ENCODE measurements at regions not wholly inside any gene's neighbourhood (a gene's known extent, or its start where the extent isn't known, plus 50 kb on each side); places are given as distances from the start of the nearest gene placed in this dataset.
"Not testable (repeated sequence)": the region's sequence is repeated elsewhere in the genome, so short reads cannot be mapped to it uniquely, and the experiment has no call there.

GRCh38 chr15:95138604-95139270 is 907.4 kb downstream of the MCTP2 start:
- DNase-seq (ENCODE audit: low read depth), result no peak

DNA sequence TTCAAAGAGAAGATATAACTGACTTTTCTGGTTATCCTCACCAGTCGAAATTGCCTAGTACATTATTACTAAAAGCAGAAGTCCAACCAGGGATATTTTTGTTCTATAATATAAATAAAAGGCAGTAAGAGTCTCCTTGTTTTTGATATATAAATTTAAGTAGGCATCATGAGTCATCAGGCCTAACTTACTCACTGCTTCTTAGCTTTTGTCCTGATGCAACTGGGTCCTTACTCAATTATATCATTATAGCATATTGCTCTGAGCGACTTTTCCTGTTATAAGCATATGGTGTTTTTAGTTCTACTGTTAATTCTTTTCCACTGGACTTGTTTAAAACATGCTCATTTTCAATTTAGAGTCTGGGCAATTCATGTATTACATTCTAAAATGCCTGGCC is 910.1 kb downstream of the MCTP2 start:
- DNase-seq (ENCODE audit: low read depth), result no peak

DNA sequence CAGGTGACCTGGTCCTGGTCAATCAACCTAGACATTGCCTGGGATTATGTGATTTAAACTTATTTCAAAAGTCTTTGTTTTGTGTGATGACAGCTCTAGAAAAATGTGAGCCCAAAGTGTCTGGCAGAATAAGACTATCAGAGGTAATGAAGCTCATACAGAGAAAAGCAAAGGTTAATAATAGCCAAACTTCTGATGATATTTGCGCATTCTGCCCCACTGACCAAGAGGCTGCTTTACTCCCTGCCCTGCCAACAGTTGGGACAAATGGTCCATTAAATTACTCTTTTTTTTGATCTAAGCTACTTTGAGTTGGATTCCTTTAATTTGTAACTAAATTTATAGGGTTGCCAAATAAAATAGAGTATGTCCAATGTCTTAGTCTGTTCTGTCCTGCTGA is 911.2 kb downstream of the MCTP2 start:
- no peak for DNase-seq (ENCODE audit: low read depth)

DNA sequence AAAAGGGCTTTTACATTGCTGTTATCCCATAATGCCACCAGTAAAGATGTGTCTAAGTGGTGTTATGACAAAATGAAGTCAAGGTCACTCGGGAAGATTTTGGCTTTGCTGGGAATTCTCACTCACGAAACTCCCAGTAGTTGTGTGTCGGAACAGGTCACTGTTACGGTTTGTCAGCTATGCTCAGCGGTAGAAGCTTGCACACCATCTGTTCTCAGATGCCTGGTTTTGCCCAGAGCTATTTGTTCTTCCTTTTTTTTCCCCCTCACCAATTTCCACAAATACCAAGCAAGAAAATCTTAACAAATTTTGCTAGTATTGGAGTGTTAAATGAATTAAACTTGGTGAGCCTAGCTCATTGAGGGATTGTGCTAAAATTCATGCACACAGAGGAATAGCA is 915.1 kb downstream of the MCTP2 start:
- DNase-seq (ENCODE audit: low read depth), result no peak

GRCh38 chr15:95148183-95148582 is 916.8 kb downstream of the MCTP2 start:
- DNase-seq (ENCODE audit: low read depth), result no peak

DNA sequence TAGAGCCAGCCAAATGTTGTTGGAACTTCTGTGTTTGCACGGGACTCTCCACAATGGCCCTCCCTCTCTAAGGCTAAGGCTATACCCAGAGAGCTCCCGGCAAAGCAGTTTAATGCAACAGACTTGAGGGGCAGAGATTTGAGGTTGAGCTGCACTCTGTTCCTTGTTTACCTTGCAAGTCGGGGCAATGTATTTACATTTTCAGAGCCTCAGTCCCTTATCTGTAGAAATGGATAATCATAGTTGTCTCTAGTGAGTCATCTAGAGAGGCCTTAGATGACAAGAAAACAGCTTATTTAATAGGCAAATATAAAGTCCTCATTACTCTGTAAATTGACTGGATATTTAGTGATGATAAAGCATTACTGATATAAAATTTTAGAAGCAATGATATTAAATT is 917.7 kb downstream of the MCTP2 start:
- DNase-seq (ENCODE audit: low read depth), result no peak

DNA sequence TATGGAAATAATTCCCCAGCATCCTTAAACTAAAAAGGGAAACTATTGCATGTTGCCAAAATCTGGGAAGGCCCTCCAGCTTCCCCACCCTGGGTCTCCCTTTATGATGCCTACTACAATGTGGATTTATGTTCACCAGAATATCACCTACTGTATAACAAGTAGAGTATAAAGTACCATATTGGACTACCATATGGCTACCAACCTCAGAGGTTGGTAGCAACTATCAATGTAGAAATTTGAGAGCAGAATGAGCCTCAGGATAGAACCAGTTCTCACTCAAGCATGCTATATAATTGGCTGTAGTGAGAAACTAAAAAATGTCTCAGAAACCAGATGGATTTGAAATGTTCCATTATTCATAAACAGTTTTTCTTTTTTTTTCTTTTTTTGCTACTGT is 918.4 kb downstream of the MCTP2 start:
- no peak for DNase-seq (ENCODE audit: low read depth)

DNA sequence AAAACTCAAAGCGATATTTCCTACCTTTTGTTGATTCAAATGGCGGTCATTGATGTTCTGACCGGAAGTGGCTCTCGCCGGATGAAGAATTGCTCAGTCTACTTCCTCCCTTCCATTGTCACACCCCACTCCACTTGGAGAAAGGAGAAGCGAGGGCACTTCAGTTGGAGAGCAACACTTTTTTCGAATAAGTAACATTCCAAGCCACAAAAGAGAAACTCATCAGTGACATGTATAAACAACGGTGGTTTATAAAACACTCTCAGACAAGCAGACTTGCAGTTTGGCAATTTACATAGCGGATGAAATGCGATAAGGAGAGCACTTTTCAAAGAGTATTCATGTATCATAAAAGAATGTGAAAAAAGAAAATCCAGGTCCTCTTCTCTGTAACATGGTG is 919.1 kb downstream of the MCTP2 start:
- DNase-seq (ENCODE audit: low read depth), result no peak

DNA sequence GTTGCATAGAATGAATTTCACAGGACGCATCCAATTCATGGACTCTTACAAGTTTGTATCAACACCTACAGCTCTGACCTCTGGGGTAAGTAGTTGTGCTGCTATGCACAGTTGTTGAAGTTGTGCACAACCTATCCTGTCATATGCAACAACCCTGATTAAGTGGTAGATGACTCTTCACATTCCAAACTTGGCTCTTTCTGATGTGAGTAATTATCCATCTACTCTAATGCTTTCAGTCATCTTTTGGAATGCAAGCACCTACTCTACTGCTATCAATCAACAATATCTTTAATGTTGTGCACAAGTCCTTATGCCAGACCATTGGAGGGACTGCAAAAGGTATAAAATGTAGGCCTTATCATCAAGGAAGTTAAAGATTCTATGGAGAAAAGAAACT is 921.4 kb downstream of the MCTP2 start:
- no peak for DNase-seq (ENCODE audit: low read depth)

GRCh38 chr15:95153201-95153600 is 921.8 kb downstream of the MCTP2 start:
- DNase-seq (ENCODE audit: low read depth), result not testable (repeated sequence)

DNA sequence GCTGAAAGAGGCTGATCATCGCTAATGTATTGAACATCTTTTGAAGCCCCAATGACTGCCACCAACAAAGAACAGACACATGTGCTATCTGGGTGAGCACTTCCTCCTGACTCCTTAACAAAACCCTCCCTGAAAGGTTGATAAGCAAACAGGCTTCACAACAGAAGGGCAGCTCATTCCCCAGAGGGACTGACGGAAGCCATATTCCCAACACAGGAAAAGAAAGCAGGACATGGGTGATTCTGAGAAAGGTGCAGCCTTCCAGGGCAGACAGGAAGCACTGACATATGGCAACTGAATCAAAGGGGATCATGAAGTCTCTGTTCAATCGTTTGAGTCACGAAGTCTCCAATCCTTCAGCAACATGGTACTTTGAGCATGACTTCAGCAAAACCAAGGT is 929.0 kb downstream of the MCTP2 start:
- DNase-seq (ENCODE audit: low read depth), result no peak

- peak; percentile 31 for DNase-seq (ENCODE audit: low read depth)
Observed at GRCh38 chr15:95162069-95162468, 930.7 kb downstream of the MCTP2 start.

GRCh38 chr15:95162531-95162930 is 931.2 kb downstream of the MCTP2 start:
- DNase-seq (ENCODE audit: low read depth), result no peak

DNA sequence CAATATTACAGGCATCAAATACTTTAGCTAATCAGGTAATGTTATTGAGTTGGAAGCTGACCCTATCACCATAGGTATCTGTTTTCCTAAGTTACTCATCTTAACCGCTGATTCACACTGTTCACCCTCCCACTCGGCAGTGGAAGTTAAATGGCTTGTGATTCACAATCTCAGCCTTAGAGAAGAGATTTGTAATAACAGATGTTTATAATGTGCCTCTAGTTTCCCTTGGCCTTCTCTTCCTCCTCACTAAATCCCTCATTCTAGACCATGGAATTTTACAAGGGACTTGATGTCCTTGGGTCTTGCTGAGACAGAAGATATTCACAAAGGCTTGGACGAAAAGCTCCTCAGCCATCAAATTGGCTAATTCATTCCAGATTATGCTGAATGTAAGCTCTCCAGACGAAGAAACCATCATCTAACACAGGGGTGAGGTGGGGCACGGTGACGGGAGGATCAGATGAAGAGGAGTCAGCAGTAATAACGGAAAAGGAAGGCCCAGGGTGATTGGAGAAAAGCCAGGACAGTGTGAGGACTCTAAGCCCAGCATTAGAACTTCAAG is 931.7 kb downstream of the MCTP2 start:
- peak; percentile 77 for DNase-seq (ENCODE audit: low read depth)

- no peak for DNase-seq (ENCODE audit: low read depth)
Observed at GRCh38 chr15:95168152-95168551, 936.8 kb downstream of the MCTP2 start.

- no peak for DNase-seq (ENCODE audit: low read depth)
Observed at GRCh38 chr15:95168951-95169431, 937.6 kb downstream of the MCTP2 start.

DNA sequence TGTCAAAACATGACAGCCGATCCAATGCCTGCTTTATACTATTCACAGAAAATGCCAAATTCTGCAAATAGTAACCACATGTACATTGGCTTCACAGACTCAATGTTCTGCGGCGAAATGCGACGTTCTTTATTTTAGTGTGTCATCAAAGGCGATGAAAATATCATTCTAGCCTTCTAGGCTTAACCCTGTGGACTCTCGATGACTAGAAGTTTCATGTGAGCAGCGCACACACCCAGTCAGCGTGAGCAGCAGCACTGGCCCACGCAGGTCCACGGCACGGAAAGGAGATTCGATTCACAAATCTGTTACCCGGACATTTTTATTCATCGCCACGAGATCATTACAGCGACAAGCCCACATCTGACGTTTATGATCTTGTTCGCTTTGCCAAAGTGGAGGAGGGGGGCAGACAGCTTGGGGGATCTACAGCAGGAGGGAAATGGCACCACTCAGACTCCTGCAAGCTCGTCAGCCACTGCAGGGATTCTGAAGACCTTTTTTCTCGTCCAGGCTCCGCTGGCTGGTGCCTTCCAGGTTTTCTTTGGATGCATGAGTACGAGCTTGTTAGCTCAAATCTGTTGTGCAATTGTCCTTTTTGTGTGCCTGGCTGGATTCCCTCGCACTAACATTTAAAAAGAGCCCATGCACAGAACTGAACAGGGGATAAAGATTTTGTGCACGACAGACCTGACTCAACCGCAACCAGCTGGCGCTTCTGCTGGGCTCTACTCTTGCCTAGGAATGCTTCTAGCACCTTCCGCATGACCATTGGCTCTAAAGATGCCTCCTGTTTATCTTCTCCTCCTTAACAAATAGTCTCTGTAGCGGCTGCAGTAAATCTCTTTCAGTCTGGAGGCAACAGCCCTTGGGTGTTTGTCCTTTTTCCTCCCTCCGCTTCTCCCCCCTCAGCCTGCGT is 938.4 kb downstream of the MCTP2 start:
- peak; percentile 74 for DNase-seq (ENCODE audit: low read depth)

DNA sequence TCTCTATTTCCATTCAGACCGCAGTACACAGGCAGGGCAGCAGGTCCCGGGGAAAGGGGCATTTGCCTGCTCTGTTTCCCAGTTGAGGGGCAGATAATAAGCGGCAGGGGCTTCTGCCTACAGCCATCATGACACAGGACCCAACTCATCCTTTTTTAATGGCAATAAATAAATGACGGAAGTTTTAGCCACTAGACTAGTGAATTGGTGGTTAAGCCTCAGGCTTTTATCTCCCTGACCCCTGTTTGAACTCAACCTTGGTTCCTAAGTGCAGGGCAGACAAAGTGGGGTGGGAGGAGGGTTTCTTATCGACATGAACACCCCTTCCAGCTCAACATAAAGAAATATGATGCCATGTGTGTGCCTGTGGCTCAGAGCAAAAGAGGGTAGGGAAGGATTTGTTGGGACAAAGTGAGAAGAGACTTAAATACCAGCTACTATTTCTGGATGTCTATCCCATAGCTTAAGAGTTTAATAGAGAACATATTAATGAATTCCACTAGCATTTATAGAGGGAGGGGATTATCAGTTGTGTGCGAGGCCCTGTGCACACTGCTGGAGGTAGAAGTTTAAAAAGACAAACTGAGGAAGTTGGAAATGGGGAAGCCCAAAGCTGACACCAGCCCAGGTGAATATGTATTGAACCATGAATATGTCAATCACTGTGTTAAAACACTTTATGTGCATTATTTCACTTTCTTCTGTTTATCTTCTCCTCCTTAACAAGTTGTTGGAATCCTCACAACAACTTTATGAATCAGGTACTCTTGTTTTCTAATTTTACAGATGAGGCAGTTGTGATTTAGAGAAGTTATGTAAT is 939.4 kb downstream of the MCTP2 start:
- no peak for DNase-seq (ENCODE audit: low read depth)

- no peak for DNase-seq (ENCODE audit: low read depth)
Observed at GRCh38 chr15:95171564-95171963, 940.2 kb downstream of the MCTP2 start.

GRCh38 chr15:95174301-95175259 is 943.2 kb downstream of the MCTP2 start:
- peak; percentile 81 for DNase-seq (ENCODE audit: low read depth)
